Spleen (tissue), 7 donors: ENCODE measurements at regions not wholly inside any gene's neighbourhood (a gene's known extent, or its start where the extent isn't known, plus 50 kb on each side); places are given as distances from the start of the nearest gene placed in this dataset.
"Not testable (repeated sequence)": the region's sequence is repeated elsewhere in the genome, so short reads cannot be mapped to it uniquely, and the experiment has no call there.

Experiments used
- CTCF ChIP-seq, 11 experiments: fragments of 200-600 bp in 7 of 11; fragments of 450-650 bp in 4 of 11; sonication (generic) in 4 of 11; IDR thresholded peaks in 8 of 11; conservative IDR thresholded peaks in 3 of 11; 1 replicate in 7 of 11; 2 replicates in 4 of 11; pipeline versions ENCODE4 v1.4.0 to v1.8.0; 2016 to 2021; ENCODE audit warnings: antibody characterized with exemption in 11 of 11, inconsistent platforms in 4 of 11, mild to moderate bottlenecking in 1 of 11
- POLR2AphosphoS5 ChIP-seq, 3 donors: sonication (generic); formaldehyde crosslinking; IDR thresholded peaks; one replicate each; pipeline ENCODE4 v1.5.1; 2017; ENCODE audit warnings: antibody characterized with exemption in 3 of 3
- donor health status: DM: no; HTN: no; CAD: no; lungs with moderate emphysema.
- donor health status: DM: no; HTN: no; CAD: no.
- donor health status: DM: no; HTN: no; CAD: no.

GRCh38 chr1:223895950-223896349 is 50.2 kb upstream of the TP53BP2 start:
- TF ChIP-seq CTCF (IDR thresholded peaks at IDR 0.05 in 8 of 11, conservative IDR thresholded peaks at IDR 0.05 in 3 of 11); POLR2AphosphoS5 (IDR thresholded peaks at IDR 0.05): not testable (repeated sequence)
